Right lobe of liver (tissue), 4 donors: ENCODE measurements at regions not wholly inside any gene's neighbourhood (a gene's known extent, or its start where the extent isn't known, plus 50 kb on each side); places are given as distances from the start of the nearest gene placed in this dataset.

Source experiments
- CTCF ChIP-seq, 4 donors: fragments of 200-600 bp in 3 of 4; fragments of 450-650 bp in 1 of 4; IDR thresholded peaks; one replicate each; pipeline versions ENCODE4 v1.5.1 to v1.8.0; 2016 to 2022; ENCODE audit warnings: antibody characterized with exemption in 4 of 4, mild to moderate bottlenecking in 2 of 4
- POLR2A ChIP-seq: fragments of 450-650 bp; IDR thresholded peaks from one replicate; pipeline ENCODE4 v1.6.1; 2017; ENCODE audit warnings: antibody characterized with exemption, mild to moderate bottlenecking
- donor health status: DM: no; HTN: no; CAD: no.
- donor health status: DM: no; HTN: no; CAD: no.
- donor health status: DM: no; HTN: yes; CAD: no.

- TF ChIP-seq POLR2A = no peak
- no peak for TF ChIP-seq CTCF (IDR thresholded peaks at IDR 0.05)
Measured at GRCh38 chr14:95769976-95770375, 56.1 kb upstream of the TCL1A start.
